ENCODE measurements at regions not wholly inside any gene's neighbourhood (a gene's known extent, or its start where the extent isn't known, plus 50 kb on each side); places are given as distances from the start of the nearest gene placed in this dataset.

DNA sequence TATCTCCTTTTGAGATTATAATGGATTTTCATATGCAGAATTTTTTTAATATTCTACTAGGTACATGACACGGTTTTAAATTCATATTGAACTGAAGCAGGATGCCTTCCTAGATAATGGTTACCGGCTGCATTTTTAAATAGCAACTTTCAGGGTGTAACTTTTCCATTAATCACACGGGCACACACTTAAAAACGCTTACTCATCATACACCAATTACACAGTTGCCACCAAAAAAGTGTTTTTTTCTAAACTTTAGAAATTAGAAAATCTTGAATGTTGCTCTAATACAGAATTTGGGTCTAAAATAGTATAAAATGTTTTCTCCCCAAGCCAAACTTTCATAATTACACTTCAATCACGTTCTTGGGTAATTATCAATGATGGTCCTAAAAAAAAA, 149.1 kb upstream of the RNF32 start:
- no peaks in the 10 kb centered on the region for H3K4me1 ChIP-seq (ENCODE audit: insufficient read depth)
- H3F3A ChIP-seq (ENCODE audit: insufficient read depth), result no peaks in the 10 kb centered on the region
- no peak overlapping the region for H3K27ac ChIP-seq
- H3K9me2 ChIP-seq (ENCODE audit: insufficient read depth), result no peaks in the 10 kb centered on the region
- DNase-seq, result no peak
- no peaks in the 10 kb centered on the region for H3K9me3 ChIP-seq (ENCODE audit: low read depth)
- WGBS, 2 experiments (ENCODE audit: low coverage in 1 of 2, low lambda C conversion rate in 2 of 2, missing lambda C conversion rate in 2 of 2), result 11% methylated on average over 5 of the region's 5 CpGs
- H3K79me2 ChIP-seq (ENCODE audit: insufficient read depth), result no peaks in the 10 kb centered on the region
- no peak overlapping the region for H3K4me2 ChIP-seq (ENCODE audit: unreplicated experiment)
- H4K20me1 ChIP-seq (ENCODE audit: insufficient read depth), result no peaks in the 10 kb centered on the region
- H3K4me3 ChIP-seq, result no peak overlapping the region
- H3K9ac ChIP-seq, result no peak overlapping the region
- H3K36me3 ChIP-seq (ENCODE audit: low read depth), result no peaks in the 10 kb centered on the region
- no peaks in the 10 kb centered on the region for H3K27me3 ChIP-seq (replicated peaks; ENCODE audit: insufficient read depth)
- no peak for TF ChIP-seq EZH2phosphoT487 (IDR thresholded peaks at IDR 0.05; ENCODE audit: insufficient read depth, low read depth)
- TF ChIP-seq EZH2 (IDR thresholded peaks at IDR 0.05; ENCODE audit: insufficient read depth, poor library complexity, severe bottlenecking), result no peak
- H2AFZ ChIP-seq, result no peak overlapping the region
- in situ Hi-C loops (cut with MboI), result no loop called here

DNA sequence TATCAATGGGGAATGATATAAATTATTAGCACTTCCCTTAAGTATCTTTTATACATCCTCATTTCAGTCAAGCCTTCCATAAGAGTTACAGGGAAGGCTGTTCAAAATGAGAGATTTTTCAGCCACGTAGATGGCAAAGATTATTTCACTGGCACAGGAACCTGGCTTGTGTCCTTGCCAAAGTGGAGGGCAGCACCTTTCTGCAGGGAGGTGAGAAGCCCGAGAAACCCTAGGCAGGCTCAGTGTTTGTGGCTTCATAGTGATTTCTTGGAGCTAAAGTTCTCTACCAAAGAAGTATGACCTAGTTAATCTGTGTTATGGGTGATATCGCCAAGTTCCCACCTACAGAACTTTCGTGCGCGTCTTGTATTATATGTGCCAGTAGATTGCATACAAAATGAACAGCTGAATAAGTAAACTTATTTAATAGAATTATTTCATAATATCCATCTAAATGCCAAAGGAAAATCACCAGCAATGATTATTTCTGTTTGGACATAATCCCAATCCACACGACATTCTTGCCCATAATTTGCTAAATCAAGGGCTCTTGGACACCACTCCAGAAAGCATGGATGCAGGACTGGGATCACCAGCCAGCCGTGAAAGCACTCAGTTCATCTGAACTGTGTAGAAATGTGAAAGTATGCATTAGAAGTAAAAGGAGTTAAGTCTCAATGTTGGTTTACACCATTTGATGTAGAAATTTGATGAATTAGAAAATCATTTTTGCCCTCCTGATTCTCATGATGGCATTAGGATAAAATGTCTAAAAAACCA, 150.4 kb upstream of the RNF32 start:
- Histone ChIP-seq H3K36me3 (ENCODE audit: low read depth) (no peaks in the 10 kb centered on the region), H4K20me1 (ENCODE audit: insufficient read depth) (no peaks in the 10 kb centered on the region), H3F3A (ENCODE audit: insufficient read depth) (no peaks in the 10 kb centered on the region), H3K79me2 (ENCODE audit: insufficient read depth) (no peaks in the 10 kb centered on the region), H3K9ac (no peak overlapping the region), H3K4me3 (no peak overlapping the region), H3K9me3 (ENCODE audit: low read depth) (no peaks in the 10 kb centered on the region), H3K27me3 (replicated peaks; ENCODE audit: insufficient read depth) (no peaks in the 10 kb centered on the region), H3K4me2 (ENCODE audit: unreplicated experiment) (no peak overlapping the region), H3K9me2 (ENCODE audit: insufficient read depth) (no peaks in the 10 kb centered on the region), H2AFZ (no peak overlapping the region), H3K4me1 (ENCODE audit: insufficient read depth) (no peaks in the 10 kb centered on the region), H3K27ac (no peak overlapping the region)
- TF ChIP-seq EZH2phosphoT487 (IDR thresholded peaks at IDR 0.05; ENCODE audit: insufficient read depth, low read depth) (no peak), EZH2 (IDR thresholded peaks at IDR 0.05; ENCODE audit: insufficient read depth, poor library complexity, severe bottlenecking) (no peak)
- no peak for DNase-seq
- WGBS, 2 experiments (ENCODE audit: low coverage in 1 of 2, low lambda C conversion rate in 2 of 2, missing lambda C conversion rate in 2 of 2), result 46 to 47% methylated on average over 8 of the region's 8 CpGs
- in situ Hi-C loops (cut with MboI), result no loop called here

DNA sequence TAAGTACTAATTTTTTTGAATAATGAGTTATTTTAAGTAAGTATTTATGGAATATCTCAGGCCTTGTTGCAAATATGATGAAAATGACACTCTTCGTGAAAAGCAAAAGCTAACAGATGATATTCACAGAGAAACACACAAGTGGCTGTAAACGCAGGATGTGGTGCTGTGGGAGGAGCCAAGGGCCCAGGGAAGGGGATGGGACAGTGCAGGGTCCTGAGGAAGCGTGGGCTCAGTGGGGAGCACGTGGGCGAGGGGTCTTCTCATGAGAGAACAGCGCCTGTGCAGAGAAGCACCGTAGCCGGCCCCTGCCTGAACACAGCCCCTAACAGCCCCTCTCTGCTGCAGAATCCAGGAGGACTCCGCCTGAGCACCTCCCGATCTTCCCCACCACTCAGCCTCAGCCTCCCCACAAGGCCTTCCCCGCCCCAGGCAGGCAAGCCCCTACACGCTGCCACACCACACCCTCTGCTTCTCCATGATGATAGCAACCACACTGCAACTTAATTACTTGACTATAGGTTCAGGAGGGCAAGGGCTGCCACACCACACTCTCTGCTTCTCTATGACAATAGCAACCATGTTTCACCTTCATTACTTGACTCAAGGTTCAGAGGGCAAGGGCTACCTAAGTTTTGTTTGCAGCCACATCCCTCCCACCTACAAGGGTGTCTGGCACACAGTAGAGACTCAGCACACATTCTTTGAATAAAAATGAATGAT, 152.6 kb upstream of the RNF32 start:
- Histone ChIP-seq H3K27ac (no peak overlapping the region), H3K36me3 (ENCODE audit: low read depth) (no peaks in the 10 kb centered on the region), H3K27me3 (replicated peaks; ENCODE audit: insufficient read depth) (no peaks in the 10 kb centered on the region), H3K9me3 (ENCODE audit: low read depth) (no peaks in the 10 kb centered on the region), H2AFZ (no peak overlapping the region), H3K79me2 (ENCODE audit: insufficient read depth) (no peaks in the 10 kb centered on the region), H3K9ac (no peak overlapping the region), H4K20me1 (ENCODE audit: insufficient read depth) (no peaks in the 10 kb centered on the region), H3K9me2 (ENCODE audit: insufficient read depth) (no peaks in the 10 kb centered on the region), H3K4me2 (ENCODE audit: unreplicated experiment) (no peak overlapping the region), H3K4me1 (ENCODE audit: insufficient read depth) (no peaks in the 10 kb centered on the region), H3K4me3 (no peak overlapping the region), H3F3A (ENCODE audit: insufficient read depth) (no peaks in the 10 kb centered on the region)
- in situ Hi-C loops (cut with MboI), result no loop called here
- no peak for TF ChIP-seq EZH2phosphoT487 (IDR thresholded peaks at IDR 0.05; ENCODE audit: insufficient read depth, low read depth)
- no peak for TF ChIP-seq EZH2 (IDR thresholded peaks at IDR 0.05; ENCODE audit: insufficient read depth, poor library complexity, severe bottlenecking)
- WGBS, 2 experiments (ENCODE audit: low coverage in 1 of 2, low lambda C conversion rate in 2 of 2, missing lambda C conversion rate in 2 of 2), result 31 to 32% methylated on average over 12 of the region's 12 CpGs
- DNase-seq, result no peak

DNA sequence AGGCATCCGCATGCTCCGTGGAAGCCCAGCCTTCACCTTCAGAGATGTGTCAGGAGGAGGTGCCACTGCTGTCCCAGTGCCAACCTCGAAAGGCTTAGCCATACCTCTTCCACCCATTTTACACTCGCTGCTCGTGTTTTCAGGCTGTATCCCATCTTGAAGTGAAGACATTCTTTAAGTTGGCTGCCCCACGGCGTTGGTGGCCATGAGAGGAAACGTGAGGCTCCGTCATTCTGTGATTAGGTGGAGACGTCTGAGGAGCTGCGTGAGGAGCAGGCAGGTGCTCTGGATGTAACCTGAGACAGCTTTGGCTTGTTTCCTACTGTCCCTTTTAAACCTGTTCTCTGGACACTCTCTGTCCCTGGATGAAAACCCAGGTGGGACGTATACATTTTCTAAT, 159.9 kb upstream of the RNF32 start:
- H3K4me1 ChIP-seq (ENCODE audit: insufficient read depth), result no peaks in the 10 kb centered on the region
- no peak overlapping the region for H2AFZ ChIP-seq
- no peaks in the 10 kb centered on the region for H3K27me3 ChIP-seq (replicated peaks; ENCODE audit: insufficient read depth)
- H4K20me1 ChIP-seq (ENCODE audit: insufficient read depth), result no peaks in the 10 kb centered on the region
- WGBS, 2 experiments (ENCODE audit: low coverage in 1 of 2, low lambda C conversion rate in 2 of 2, missing lambda C conversion rate in 2 of 2), result 39 to 40% methylated on average over 12 of the region's 12 CpGs
- no peak overlapping the region for H3K9ac ChIP-seq
- in situ Hi-C loops (cut with MboI), result no loop called here
- no peaks in the 10 kb centered on the region for H3K9me3 ChIP-seq (ENCODE audit: low read depth)
- no peak for TF ChIP-seq EZH2phosphoT487 (IDR thresholded peaks at IDR 0.05; ENCODE audit: insufficient read depth, low read depth)
- TF ChIP-seq EZH2 (IDR thresholded peaks at IDR 0.05; ENCODE audit: insufficient read depth, poor library complexity, severe bottlenecking), result no peak
- no peak overlapping the region for H3K27ac ChIP-seq
- H3K36me3 ChIP-seq (ENCODE audit: low read depth), result no peaks in the 10 kb centered on the region
- H3K4me2 ChIP-seq (ENCODE audit: unreplicated experiment), result no peak overlapping the region
- no peaks in the 10 kb centered on the region for H3F3A ChIP-seq (ENCODE audit: insufficient read depth)
- no peaks in the 10 kb centered on the region for H3K79me2 ChIP-seq (ENCODE audit: insufficient read depth)
- DNase-seq, result no peak
- H3K4me3 ChIP-seq, result no peak overlapping the region
- H3K9me2 ChIP-seq (ENCODE audit: insufficient read depth), result no peaks in the 10 kb centered on the region

Data from GM23248 (cell line).